Duodenal mucosa (tissue), 2 donors: ENCODE measurements at regions not wholly inside any gene's neighbourhood (a gene's known extent, or its start where the extent isn't known, plus 50 kb on each side); places are given as distances from the start of the nearest gene placed in this dataset.

ENCODE experiments used
- H3K27ac ChIP-seq: one replicate; pipeline ENCODE4 v1.7.0; 2013; ENCODE audit warnings: low read depth, low read length
- H3K27me3 ChIP-seq, 2 donors: one replicate each; pipeline ENCODE4 v1.7.0; 2013; ENCODE audit warnings: low read length in 2 of 2, control low read depth in 1 of 2; ENCODE audit not compliant: insufficient read depth in 2 of 2, control insufficient read depth in 1 of 2
- H3K36me3 ChIP-seq, 2 donors: one replicate each; pipeline ENCODE4 v1.7.0; 2013; ENCODE audit warnings: low read length in 2 of 2, control low read depth in 1 of 2; ENCODE audit not compliant: insufficient read depth in 2 of 2, control insufficient read depth in 1 of 2
- H3K4me1 ChIP-seq, 2 donors: one replicate each; pipeline ENCODE4 v1.7.0; 2013; ENCODE audit warnings: low read length in 2 of 2, control low read depth in 1 of 2; ENCODE audit not compliant: insufficient read depth in 2 of 2, control insufficient read depth in 1 of 2
- H3K4me3 ChIP-seq, 2 donors: one replicate each; pipeline ENCODE4 v1.7.0; 2013; ENCODE audit warnings: low read length in 2 of 2, low read depth in 1 of 2
- H3K9ac ChIP-seq, 2 donors: one replicate each; pipeline ENCODE4 v1.7.0; 2013; ENCODE audit warnings: low read length in 2 of 2, low read depth in 1 of 2
- H3K9me3 ChIP-seq, 2 donors: one replicate each; pipeline ENCODE4 v1.7.0; 2013; ENCODE audit warnings: low read length in 2 of 2, control low read depth in 1 of 2; ENCODE audit not compliant: control insufficient read depth in 1 of 2

GRCh38 chr2:8619071-8619470 is 62.8 kb upstream of the ID2 start:
- Histone ChIP-seq H3K27ac (no peak overlapping the region), H3K9me3 (no peaks in the 10 kb centered on the region), H3K4me1 (no peaks in the 10 kb centered on the region), H3K27me3 (no peaks in the 10 kb centered on the region), H3K4me3 (no peak overlapping the region), H3K9ac (no peak overlapping the region), H3K36me3 (no peaks in the 10 kb centered on the region)

- H3K27ac ChIP-seq, result no peak overlapping the region
- H3K4me3 ChIP-seq, result no peak overlapping the region
- H3K4me1 ChIP-seq, result peaks cover 13 to 14% of the 10 kb centered on the region in 2 donors
- H3K36me3 ChIP-seq, result no peaks in the 10 kb centered on the region
- no peak overlapping the region for H3K9ac ChIP-seq
- no peaks in the 10 kb centered on the region for H3K9me3 ChIP-seq
- no peaks in the 10 kb centered on the region for H3K27me3 ChIP-seq
Measured at GRCh38 chr2:8620611-8621382, 61.1 kb upstream of the ID2 start.

- H3K36me3 ChIP-seq, result no peaks in the 10 kb centered on the region
- H3K4me3 ChIP-seq, result no peak overlapping the region
- H3K9me3 ChIP-seq, result no peaks in the 10 kb centered on the region
- H3K27me3 ChIP-seq, result no peaks in the 10 kb centered on the region
- H3K27ac ChIP-seq, result no peak overlapping the region
- H3K4me1 ChIP-seq, result peaks cover 28% of the 10 kb centered on the region in 2 donors
- no peak overlapping the region for H3K9ac ChIP-seq
Measured at GRCh38 chr2:8622199-8622911, 59.5 kb upstream of the ID2 start.

- Histone ChIP-seq H3K36me3 (no peaks in the 10 kb centered on the region), H3K4me1 (peaks cover 33 to 34% of the 10 kb centered on the region in 2 donors)
Measured at GRCh38 chr2:8622924-8623465, 58.9 kb upstream of the ID2 start.

GRCh38 chr2:8623576-8623957 is 58.3 kb upstream of the ID2 start:
- Histone ChIP-seq H3K9ac (no peak overlapping the region), H3K4me1 (peaks cover 39% of the 10 kb centered on the region in 2 donors), H3K36me3 (no peaks in the 10 kb centered on the region), H3K27ac (no peak overlapping the region), H3K4me3 (no peak overlapping the region), H3K9me3 (no peaks in the 10 kb centered on the region), H3K27me3 (no peaks in the 10 kb centered on the region)

More at GRCh38 chr2:8622924-8623465, 58.9 kb upstream of the ID2 start:
- H3K9ac ChIP-seq, result no peak overlapping the region
- no peak overlapping the region for H3K4me3 ChIP-seq
- no peaks in the 10 kb centered on the region for H3K27me3 ChIP-seq
- H3K27ac ChIP-seq, result no peak overlapping the region
- H3K9me3 ChIP-seq, result no peaks in the 10 kb centered on the region

GRCh38 chr2:8623958-8624591 is 57.8 kb upstream of the ID2 start:
- H3K4me1 ChIP-seq, result peaks cover 43 to 44% of the 10 kb centered on the region in 2 donors
- H3K9ac ChIP-seq, result no peak overlapping the region
- no peak overlapping the region for H3K4me3 ChIP-seq
- no peaks in the 10 kb centered on the region for H3K9me3 ChIP-seq
- H3K27me3 ChIP-seq, result no peaks in the 10 kb centered on the region
- H3K36me3 ChIP-seq, result no peaks in the 10 kb centered on the region
- H3K27ac ChIP-seq, result no peak overlapping the region

GRCh38 chr2:8624855-8625398 is 56.9 kb upstream of the ID2 start:
- Histone ChIP-seq H3K9me3 (no peaks in the 10 kb centered on the region), H3K27ac (no peak overlapping the region), H3K27me3 (no peaks in the 10 kb centered on the region), H3K4me3 (no peak overlapping the region), H3K36me3 (no peaks in the 10 kb centered on the region), H3K9ac (no peak overlapping the region), H3K4me1 (peaks cover 44 to 45% of the 10 kb centered on the region in 2 donors)

GRCh38 chr2:8625399-8626300 is 56.2 kb upstream of the ID2 start:
- Histone ChIP-seq H3K4me3 (no peak overlapping the region), H3K9ac (no peak overlapping the region), H3K36me3 (no peaks in the 10 kb centered on the region), H3K27me3 (no peaks in the 10 kb centered on the region), H3K9me3 (no peaks in the 10 kb centered on the region), H3K4me1 (peaks cover 44 to 45% of the 10 kb centered on the region in 2 donors), H3K27ac (no peak overlapping the region)

GRCh38 chr2:8626572-8626971 is 55.3 kb upstream of the ID2 start:
- H3K4me3 ChIP-seq, result no peak overlapping the region
- H3K27me3 ChIP-seq, result no peaks in the 10 kb centered on the region
- no peak overlapping the region for H3K27ac ChIP-seq
- H3K36me3 ChIP-seq, result no peaks in the 10 kb centered on the region
- peaks cover 44 to 45% of the 10 kb centered on the region in 2 donors for H3K4me1 ChIP-seq
- H3K9me3 ChIP-seq, result no peaks in the 10 kb centered on the region
- no peak overlapping the region for H3K9ac ChIP-seq
